SH-SY5Y (cell line): ENCODE measurements at regions not wholly inside any gene's neighbourhood (a gene's known extent, or its start where the extent isn't known, plus 50 kb on each side); places are given as distances from the start of the nearest gene placed in this dataset.

ENCODE experiments used
- GATA2 ChIP-seq: IDR thresholded peaks from 2 replicates; pipeline ENCODE4 v1.6.1; 2011; ENCODE audit warnings: mild to moderate bottlenecking, low read depth, low read length
- GATA3 ChIP-seq: IDR thresholded peaks from 2 replicates; pipeline ENCODE4 v1.6.1; 2011; ENCODE audit warnings: low read depth, mild to moderate bottlenecking, low read length, moderate library complexity

DNA sequence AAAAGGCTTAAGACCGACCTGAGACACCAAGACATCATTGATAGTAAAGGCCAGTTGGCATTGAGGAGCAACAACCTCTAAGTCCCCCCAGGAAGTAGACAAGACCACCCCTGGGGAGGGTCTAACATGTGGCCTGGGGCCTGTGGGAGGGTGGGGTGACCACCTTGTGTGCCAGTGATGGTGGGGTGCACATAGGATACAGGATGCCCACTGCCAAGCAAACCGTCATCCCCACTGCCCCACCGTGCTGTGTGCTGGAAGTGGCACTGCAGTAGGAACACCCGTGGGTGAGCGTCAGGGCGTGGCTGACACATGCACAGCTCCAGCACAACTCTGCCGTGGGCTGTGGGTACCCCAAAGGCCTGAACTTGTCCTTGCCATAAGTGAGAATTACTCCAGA lies 84.3 kb upstream of the LGALSL start:
- TF ChIP-seq GATA2, result no peak
- no peak for TF ChIP-seq GATA3
